Hepatocyte (in vitro differentiated cells): ENCODE measurements at regions not wholly inside any gene's neighbourhood (a gene's known extent, or its start where the extent isn't known, plus 50 kb on each side); places are given as distances from the start of the nearest gene placed in this dataset.

Source experiments
- EZH2 ChIP-seq: fragments of 200-600 bp; sonication (generic); IDR thresholded peaks from 2 replicates; pipeline ENCODE4 v1.6.1; 2016; ENCODE audit warnings: antibody characterized with exemption, mild to moderate bottlenecking, borderline replicate concordance
- TF ChIP-seq, protein P1 (sequence below): fragments of 200-600 bp; sonication (generic); IDR thresholded peaks from 2 replicates; pipeline ENCODE4 v1.5.1; 2016; ENCODE audit warnings: antibody characterized with exemption, mild to moderate bottlenecking; ENCODE audit not compliant: poor library complexity

DNA sequence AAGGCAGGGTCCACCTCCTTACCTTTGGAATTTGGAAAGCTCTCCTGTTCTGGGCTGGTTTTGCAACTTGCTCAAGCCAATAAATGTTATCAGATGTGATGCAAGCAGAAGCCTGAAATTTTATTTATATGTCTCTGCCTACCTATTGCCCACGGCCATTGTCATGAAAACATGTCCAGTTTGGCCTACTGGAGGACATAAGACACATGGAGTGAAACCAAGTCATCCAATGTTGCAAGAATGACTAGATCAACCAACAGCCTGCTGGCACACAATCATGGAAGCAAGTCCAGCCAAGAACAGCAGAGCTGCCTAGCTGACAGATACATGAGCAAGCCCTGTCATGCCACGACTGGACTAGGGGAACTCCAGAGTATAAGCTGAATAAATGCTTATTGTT lies 56.7 kb upstream of the IRAK1BP1 start:
- TF ChIP-seq, protein P1, sequence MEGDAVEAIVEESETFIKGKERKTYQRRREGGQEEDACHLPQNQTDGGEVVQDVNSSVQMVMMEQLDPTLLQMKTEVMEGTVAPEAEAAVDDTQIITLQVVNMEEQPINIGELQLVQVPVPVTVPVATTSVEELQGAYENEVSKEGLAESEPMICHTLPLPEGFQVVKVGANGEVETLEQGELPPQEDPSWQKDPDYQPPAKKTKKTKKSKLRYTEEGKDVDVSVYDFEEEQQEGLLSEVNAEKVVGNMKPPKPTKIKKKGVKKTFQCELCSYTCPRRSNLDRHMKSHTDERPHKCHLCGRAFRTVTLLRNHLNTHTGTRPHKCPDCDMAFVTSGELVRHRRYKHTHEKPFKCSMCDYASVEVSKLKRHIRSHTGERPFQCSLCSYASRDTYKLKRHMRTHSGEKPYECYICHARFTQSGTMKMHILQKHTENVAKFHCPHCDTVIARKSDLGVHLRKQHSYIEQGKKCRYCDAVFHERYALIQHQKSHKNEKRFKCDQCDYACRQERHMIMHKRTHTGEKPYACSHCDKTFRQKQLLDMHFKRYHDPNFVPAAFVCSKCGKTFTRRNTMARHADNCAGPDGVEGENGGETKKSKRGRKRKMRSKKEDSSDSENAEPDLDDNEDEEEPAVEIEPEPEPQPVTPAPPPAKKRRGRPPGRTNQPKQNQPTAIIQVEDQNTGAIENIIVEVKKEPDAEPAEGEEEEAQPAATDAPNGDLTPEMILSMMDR, result no peak
- TF ChIP-seq EZH2, result no peak
